HCT116 (cell line): ENCODE measurements at regions not wholly inside any gene's neighbourhood (a gene's known extent, or its start where the extent isn't known, plus 50 kb on each side); places are given as distances from the start of the nearest gene placed in this dataset.
"Not testable (repeated sequence)": the region's sequence is repeated elsewhere in the genome, so short reads cannot be mapped to it uniquely, and the experiment has no call there.

ENCODE experiments used
- ATAC-seq: fragments of 200-7000 bp; cut with Tn5 transposase; 2 replicates; pipeline ENCODE4 v1.9.1; 2020; ENCODE audit warnings: mild to moderate bottlenecking, moderate library complexity
- BruUV-seq: library from RNA; stranded (reverse); fragments of 400-500 nt; replicated peaks from 2 replicates; lab custom pipeline; 2021; lab: Mats Ljungman, UMichigan
- CTCF ChIA-PET: fragments of 300-600 bp; sonication (Branson Sonifier 250); formaldehyde crosslinking; loops from one replicate; lab custom pipeline; 2021; ENCODE audit warnings: antibody characterized with exemption; lab: Charles Lee
- POLR2A ChIA-PET: fragments of 300-600, 350-600 bp; sonication (Branson Sonifier 250); formaldehyde crosslinking; loops from one replicate; lab custom pipeline; 2021; ENCODE audit warnings: antibody characterized with exemption; lab: Charles Lee
- RAD21 ChIA-PET, 2 experiments: fragments of 300-600 bp; sonication (Branson Sonifier 250); formaldehyde crosslinking; loops; one replicate each; lab custom pipeline; 2023; ENCODE audit warnings: low total read pairs in 2 of 2; ENCODE audit not compliant: uncharacterized antibody in 2 of 2, unreplicated experiment in 2 of 2, low non-redundant PET in 1 of 2; lab: Charles Lee
- DNase-seq: peaks from one replicate; pipeline ENCODE4 v3.0.0-alpha.2; 2010; ENCODE audit warnings: low read depth, low spot score
- H2AFZ ChIP-seq: fragments of 200-600 bp; shearing (Covaris generic), sonication (generic); 2 replicates; pipeline ENCODE4 v1.6.1; 2017; ENCODE audit warnings: low read depth, mixed run types, mixed read lengths, antibody characterized with exemption, low read length; ENCODE audit not compliant: poor library complexity, severe bottlenecking
- H3K27ac ChIP-seq: 2 replicates; pipeline ENCODE4 v1.5.1; 2012; ENCODE audit warnings: low read depth, low read length
- H3K27me3 ChIP-seq: fragments of 200-600 bp; sonication (generic); 2 replicates; pipeline ENCODE4 v1.6.1; 2016; ENCODE audit warnings: mixed run types, low read length, mixed read lengths; ENCODE audit not compliant: insufficient read depth
- H3K36me3 ChIP-seq, 2 experiments: fragments of 200-500 bp in 1 of 2; fragments of 200-600 bp in 1 of 2; sonication (Bioruptor generic) in 1 of 2; sonication (generic) in 1 of 2; 2 replicates each; pipeline versions ENCODE4 v1.5.1 to v1.6.1; 2014 to 2016; ENCODE audit warnings: low read length in 2 of 2, inconsistent platforms in 1 of 2, mixed read lengths in 1 of 2, mixed run types in 1 of 2; ENCODE audit not compliant: insufficient read depth in 2 of 2, control insufficient read depth in 1 of 2
- H3K4me1 ChIP-seq, 2 experiments: fragments of 200-600 bp in 1 of 2; sonication (generic) in 1 of 2; 2 replicates each; pipeline versions ENCODE4 v1.5.1 to v1.6.1; 2012 to 2017; ENCODE audit warnings: low read length in 2 of 2, inconsistent platforms in 1 of 2, mild to moderate bottlenecking in 1 of 2, mixed read lengths in 1 of 2, mixed run types in 1 of 2, moderate library complexity in 1 of 2; ENCODE audit not compliant: insufficient read depth in 2 of 2, control insufficient read depth in 1 of 2
- H3K4me2 ChIP-seq: fragments of 200-600 bp; sonication (generic); 2 replicates; pipeline ENCODE4 v1.6.1; 2017; ENCODE audit warnings: mixed run types, low read length, mixed read lengths
- H3K4me3 ChIP-seq, 2 experiments: fragments of 200-600 bp in 1 of 2; sonication (generic) in 1 of 2; replicated peaks in 1 of 2; 2 replicates each; pipeline ENCODE4 v1.5.1; 2011 to 2016; ENCODE audit warnings: low read length in 2 of 2, control low read depth in 1 of 2, low read depth in 1 of 2, mild to moderate bottlenecking in 1 of 2, mixed read lengths in 1 of 2, mixed run types in 1 of 2
- H3K79me2 ChIP-seq: fragments of 200-600 bp; sonication (generic); 2 replicates; pipeline ENCODE4 v1.6.1; 2017; ENCODE audit warnings: mild to moderate bottlenecking, mixed run types, low read length, moderate library complexity, mixed read lengths; ENCODE audit not compliant: insufficient read depth
- H3K9ac ChIP-seq: fragments of 200-600 bp; sonication (generic); 2 replicates; pipeline ENCODE4 v1.6.1; 2016; ENCODE audit warnings: low read length, mixed read lengths
- H3K9me2 ChIP-seq: fragments of 200-600 bp; sonication (generic), shearing (Covaris generic); 2 replicates; pipeline ENCODE4 v1.6.1; 2017; ENCODE audit warnings: mixed run types, mild to moderate bottlenecking, moderate library complexity; ENCODE audit not compliant: insufficient read depth
- H3K9me3 ChIP-seq, 2 experiments: fragments of 200-500 bp in 1 of 2; fragments of 200-600 bp in 1 of 2; sonication (Bioruptor generic) in 1 of 2; sonication (generic) in 1 of 2; 2 replicates each; pipeline ENCODE4 v1.6.1; 2014 to 2017; ENCODE audit warnings: low read length in 2 of 2, mixed read lengths in 2 of 2, inconsistent platforms in 1 of 2, low read depth in 1 of 2, mild to moderate bottlenecking in 1 of 2, mixed run types in 1 of 2, moderate library complexity in 1 of 2; ENCODE audit not compliant: control insufficient read depth in 1 of 2, insufficient read depth in 1 of 2
- H4K20me1 ChIP-seq: fragments of 200-600 bp; sonication (generic), shearing (Covaris generic); 2 replicates; pipeline ENCODE4 v1.6.1; 2017; ENCODE audit warnings: mixed run types, mild to moderate bottlenecking, moderate library complexity; ENCODE audit not compliant: insufficient read depth
- CBX3 ChIP-seq: IDR thresholded peaks from 2 replicates; pipeline ENCODE4 v1.6.1; 2012; ENCODE audit warnings: low read depth
- CEBPB ChIP-seq: IDR thresholded peaks from 2 replicates; pipeline ENCODE4 v1.6.1; 2012; ENCODE audit warnings: low read depth
- EGR1 ChIP-seq: IDR thresholded peaks from 2 replicates; pipeline ENCODE4 v1.6.1; 2012; ENCODE audit warnings: low read depth
- EZH2phosphoT487 ChIP-seq: fragments of 200-600 bp; IDR thresholded peaks from 2 replicates; pipeline ENCODE4 v1.6.1; 2018; ENCODE audit warnings: antibody characterized with exemption, borderline replicate concordance
- FOSL1 ChIP-seq: IDR thresholded peaks from 2 replicates; pipeline ENCODE4 v1.6.1; 2012; ENCODE audit warnings: low read depth
- JUND ChIP-seq: IDR thresholded peaks from 2 replicates; pipeline ENCODE4 v1.6.1; 2012
- RAD21 ChIP-seq: IDR thresholded peaks from 2 replicates; pipeline ENCODE4 v1.6.1; 2012; ENCODE audit warnings: low read depth, mild to moderate bottlenecking
- SIN3A ChIP-seq: IDR thresholded peaks from 2 replicates; pipeline ENCODE4 v1.6.1; 2012; ENCODE audit warnings: low read depth
- SP1 ChIP-seq: IDR thresholded peaks from 2 replicates; pipeline ENCODE4 v1.6.1; 2012; ENCODE audit warnings: low read depth
- SRF ChIP-seq: IDR thresholded peaks from 2 replicates; pipeline ENCODE4 v1.6.1; 2012; ENCODE audit warnings: low read depth
- YY1 ChIP-seq: IDR thresholded peaks from 2 replicates; pipeline ENCODE4 v1.6.1; 2011; ENCODE audit warnings: low read length, low read depth, moderate library complexity, mild to moderate bottlenecking; ENCODE audit not compliant: insufficient replicate concordance; ENCODE audit errors: extremely low read depth
- ZBTB33 ChIP-seq: IDR thresholded peaks from 2 replicates; pipeline ENCODE4 v1.6.1; 2011; ENCODE audit warnings: mild to moderate bottlenecking, low read length, moderate library complexity; ENCODE audit not compliant: insufficient replicate concordance; ENCODE audit errors: extremely low read depth
- ZFX ChIP-seq: fragments of 450-650 bp; IDR thresholded peaks from 2 replicates; pipeline ENCODE4 v1.6.1; 2017
- intact Hi-C: fragments of 100-400 bp; cut with micrococcal nuclease; formaldehyde crosslinking; loops from 2 replicates; pipeline ENCODE4 v1.10.0; 2022
- TF ChIP-seq, protein P1 (sequence below), 3 experiments: fragments of 200-600 bp in 1 of 3; sonication (generic) in 1 of 3; IDR thresholded peaks in 2 of 3; conservative IDR thresholded peaks in 1 of 3; 2 replicates each; pipeline ENCODE4 v1.5.1; 2012 to 2017; ENCODE audit warnings: low read depth in 2 of 3, low read length in 2 of 3, antibody characterized with exemption in 1 of 3, borderline replicate concordance in 1 of 3, control low read depth in 1 of 3, mild to moderate bottlenecking in 1 of 3, mixed read lengths in 1 of 3, mixed run types in 1 of 3, moderate library complexity in 1 of 3; ENCODE audit not compliant: insufficient read depth in 1 of 3
- TF ChIP-seq, protein P2 (sequence below): IDR thresholded peaks from 2 replicates; pipeline ENCODE4 v1.6.1; 2012

- intact Hi-C loops = no loop called here
- Histone ChIP-seq H4K20me1 (no peaks in the 10 kb centered on the region), H3K4me1 (no peaks in the 10 kb centered on the region; a peak in 1 of 4 replicates), H3K4me2 (no peak overlapping the region), H3K9me2 (no peaks in the 10 kb centered on the region), H2AFZ (no peak overlapping the region), H3K4me3 (no peak overlapping the region), H3K9me3 (no peaks in the 10 kb centered on the region), H3K36me3 (no peaks in the 10 kb centered on the region), H3K79me2 (no peaks in the 10 kb centered on the region), H3K27me3 (no peaks in the 10 kb centered on the region), H3K27ac (no peak overlapping the region), H3K9ac (no peak overlapping the region)
- ChIA-PET POLR2A (no interaction called here), RAD21 (no interaction called here), CTCF (no interaction called here)
- DNase-seq = no peak
- no TSS peak for BruUV-seq
- TF ChIP-seq ZBTB33 (no peak), JUND (no peak), YY1 (no peak), SRF (no peak), ZFX (no peak), SIN3A (no peak), EGR1 (no peak), SP1 (no peak), EZH2phosphoT487 (no peak), RAD21 (no peak), CBX3 (no peak), CEBPB (no peak), FOSL1 (no peak)
- TF ChIP-seq, protein P1, sequence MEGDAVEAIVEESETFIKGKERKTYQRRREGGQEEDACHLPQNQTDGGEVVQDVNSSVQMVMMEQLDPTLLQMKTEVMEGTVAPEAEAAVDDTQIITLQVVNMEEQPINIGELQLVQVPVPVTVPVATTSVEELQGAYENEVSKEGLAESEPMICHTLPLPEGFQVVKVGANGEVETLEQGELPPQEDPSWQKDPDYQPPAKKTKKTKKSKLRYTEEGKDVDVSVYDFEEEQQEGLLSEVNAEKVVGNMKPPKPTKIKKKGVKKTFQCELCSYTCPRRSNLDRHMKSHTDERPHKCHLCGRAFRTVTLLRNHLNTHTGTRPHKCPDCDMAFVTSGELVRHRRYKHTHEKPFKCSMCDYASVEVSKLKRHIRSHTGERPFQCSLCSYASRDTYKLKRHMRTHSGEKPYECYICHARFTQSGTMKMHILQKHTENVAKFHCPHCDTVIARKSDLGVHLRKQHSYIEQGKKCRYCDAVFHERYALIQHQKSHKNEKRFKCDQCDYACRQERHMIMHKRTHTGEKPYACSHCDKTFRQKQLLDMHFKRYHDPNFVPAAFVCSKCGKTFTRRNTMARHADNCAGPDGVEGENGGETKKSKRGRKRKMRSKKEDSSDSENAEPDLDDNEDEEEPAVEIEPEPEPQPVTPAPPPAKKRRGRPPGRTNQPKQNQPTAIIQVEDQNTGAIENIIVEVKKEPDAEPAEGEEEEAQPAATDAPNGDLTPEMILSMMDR (IDR thresholded peaks at IDR 0.05 in 2 of 3, conservative IDR thresholded peaks at IDR 0.05 in 1 of 3; ENCODE audit: borderline replicate concordance in 1 of 3, insufficient read depth in 1 of 3, low read depth in 2 of 3, low read length in 2 of 3) = no peak
- TF ChIP-seq, protein P2, sequence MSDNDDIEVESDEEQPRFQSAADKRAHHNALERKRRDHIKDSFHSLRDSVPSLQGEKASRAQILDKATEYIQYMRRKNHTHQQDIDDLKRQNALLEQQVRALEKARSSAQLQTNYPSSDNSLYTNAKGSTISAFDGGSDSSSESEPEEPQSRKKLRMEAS = no peak
- ATAC-seq = no peak
These were observed 686.9 kb upstream of the GBE1 start for GRCh38 chr3:82448320-82448719.

DNA sequence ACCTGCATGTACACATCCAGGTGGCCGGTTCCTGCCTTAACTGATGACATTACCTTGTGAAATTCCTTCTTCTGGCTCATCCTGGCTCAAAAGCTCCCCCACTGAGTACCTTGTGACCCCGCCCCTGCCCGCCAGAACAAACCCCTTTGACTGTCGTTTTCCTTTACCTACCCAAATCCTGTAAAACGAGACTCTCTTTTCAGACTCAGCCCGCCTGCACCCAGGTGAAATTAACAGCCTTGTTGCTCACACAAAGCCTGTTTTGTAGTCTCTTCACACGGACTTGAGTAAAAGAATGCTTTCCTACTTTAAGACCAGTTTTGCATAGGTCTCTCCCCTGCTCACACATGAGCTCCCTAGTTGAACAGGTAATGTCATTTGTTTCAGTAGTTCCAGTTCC lies 667.4 kb upstream of the GBE1 start:
- H3K4me1 ChIP-seq, H3K4me3 ChIP-seq, POLR2A ChIA-PET, H3K9me2 ChIP-seq, RAD21 ChIA-PET, intact Hi-C loops, H3K27ac ChIP-seq, H3K36me3 ChIP-seq, ATAC-seq, H4K20me1 ChIP-seq, BruUV-seq, H3K9ac ChIP-seq, H2AFZ ChIP-seq, H3K4me2 ChIP-seq, DNase-seq, H3K9me3 ChIP-seq, H3K27me3 ChIP-seq, CTCF ChIA-PET, H3K79me2 ChIP-seq: not testable (repeated sequence)
